ENCODE measurements at regions not wholly inside any gene's neighbourhood (a gene's known extent, or its start where the extent isn't known, plus 50 kb on each side); places are given as distances from the start of the nearest gene placed in this dataset.

DNA sequence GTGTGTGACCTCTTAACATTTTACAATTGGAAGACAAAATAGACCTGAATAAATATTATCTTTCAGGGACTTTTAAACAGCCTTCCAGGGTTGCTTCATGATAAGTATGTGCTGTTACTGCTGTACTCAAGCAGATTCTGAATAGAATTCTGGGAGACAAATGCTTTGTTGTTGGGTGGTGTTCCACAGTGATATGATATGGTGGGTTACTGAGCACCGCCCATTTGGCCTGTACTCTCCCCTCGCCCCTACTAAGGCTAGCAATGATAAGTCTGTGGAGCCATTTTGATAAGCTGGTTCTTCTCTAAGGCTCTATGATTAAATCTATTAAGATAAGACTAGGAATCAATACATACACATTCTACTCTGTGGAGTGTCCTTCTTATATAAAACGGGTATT, 89.8 kb upstream of the ITGA4 start:
- no peak for TF ChIP-seq RXRA (IDR thresholded peaks at IDR 0.05)
- no peak for TF ChIP-seq YY1 (IDR thresholded peaks at IDR 0.05)
- no peak for TF ChIP-seq TAF1 (conservative IDR thresholded peaks at IDR 0.05)
- TF ChIP-seq SP1 (IDR thresholded peaks at IDR 0.05), result no peak
- TF ChIP-seq FOXA1 (IDR thresholded peaks at IDR 0.05), result no peak
- TF ChIP-seq, protein P1, sequence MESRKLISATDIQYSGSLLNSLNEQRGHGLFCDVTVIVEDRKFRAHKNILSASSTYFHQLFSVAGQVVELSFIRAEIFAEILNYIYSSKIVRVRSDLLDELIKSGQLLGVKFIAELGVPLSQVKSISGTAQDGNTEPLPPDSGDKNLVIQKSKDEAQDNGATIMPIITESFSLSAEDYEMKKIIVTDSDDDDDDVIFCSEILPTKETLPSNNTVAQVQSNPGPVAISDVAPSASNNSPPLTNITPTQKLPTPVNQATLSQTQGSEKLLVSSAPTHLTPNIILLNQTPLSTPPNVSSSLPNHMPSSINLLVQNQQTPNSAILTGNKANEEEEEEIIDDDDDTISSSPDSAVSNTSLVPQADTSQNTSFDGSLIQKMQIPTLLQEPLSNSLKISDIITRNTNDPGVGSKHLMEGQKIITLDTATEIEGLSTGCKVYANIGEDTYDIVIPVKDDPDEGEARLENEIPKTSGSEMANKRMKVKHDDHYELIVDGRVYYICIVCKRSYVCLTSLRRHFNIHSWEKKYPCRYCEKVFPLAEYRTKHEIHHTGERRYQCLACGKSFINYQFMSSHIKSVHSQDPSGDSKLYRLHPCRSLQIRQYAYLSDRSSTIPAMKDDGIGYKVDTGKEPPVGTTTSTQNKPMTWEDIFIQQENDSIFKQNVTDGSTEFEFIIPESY (IDR thresholded peaks at IDR 0.05), result no peak
- TF ChIP-seq, protein P2, sequence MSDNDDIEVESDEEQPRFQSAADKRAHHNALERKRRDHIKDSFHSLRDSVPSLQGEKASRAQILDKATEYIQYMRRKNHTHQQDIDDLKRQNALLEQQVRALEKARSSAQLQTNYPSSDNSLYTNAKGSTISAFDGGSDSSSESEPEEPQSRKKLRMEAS (IDR thresholded peaks at IDR 0.05), result no peak
- TF ChIP-seq, protein P3, sequence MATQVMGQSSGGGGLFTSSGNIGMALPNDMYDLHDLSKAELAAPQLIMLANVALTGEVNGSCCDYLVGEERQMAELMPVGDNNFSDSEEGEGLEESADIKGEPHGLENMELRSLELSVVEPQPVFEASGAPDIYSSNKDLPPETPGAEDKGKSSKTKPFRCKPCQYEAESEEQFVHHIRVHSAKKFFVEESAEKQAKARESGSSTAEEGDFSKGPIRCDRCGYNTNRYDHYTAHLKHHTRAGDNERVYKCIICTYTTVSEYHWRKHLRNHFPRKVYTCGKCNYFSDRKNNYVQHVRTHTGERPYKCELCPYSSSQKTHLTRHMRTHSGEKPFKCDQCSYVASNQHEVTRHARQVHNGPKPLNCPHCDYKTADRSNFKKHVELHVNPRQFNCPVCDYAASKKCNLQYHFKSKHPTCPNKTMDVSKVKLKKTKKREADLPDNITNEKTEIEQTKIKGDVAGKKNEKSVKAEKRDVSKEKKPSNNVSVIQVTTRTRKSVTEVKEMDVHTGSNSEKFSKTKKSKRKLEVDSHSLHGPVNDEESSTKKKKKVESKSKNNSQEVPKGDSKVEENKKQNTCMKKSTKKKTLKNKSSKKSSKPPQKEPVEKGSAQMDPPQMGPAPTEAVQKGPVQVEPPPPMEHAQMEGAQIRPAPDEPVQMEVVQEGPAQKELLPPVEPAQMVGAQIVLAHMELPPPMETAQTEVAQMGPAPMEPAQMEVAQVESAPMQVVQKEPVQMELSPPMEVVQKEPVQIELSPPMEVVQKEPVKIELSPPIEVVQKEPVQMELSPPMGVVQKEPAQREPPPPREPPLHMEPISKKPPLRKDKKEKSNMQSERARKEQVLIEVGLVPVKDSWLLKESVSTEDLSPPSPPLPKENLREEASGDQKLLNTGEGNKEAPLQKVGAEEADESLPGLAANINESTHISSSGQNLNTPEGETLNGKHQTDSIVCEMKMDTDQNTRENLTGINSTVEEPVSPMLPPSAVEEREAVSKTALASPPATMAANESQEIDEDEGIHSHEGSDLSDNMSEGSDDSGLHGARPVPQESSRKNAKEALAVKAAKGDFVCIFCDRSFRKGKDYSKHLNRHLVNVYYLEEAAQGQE (IDR thresholded peaks at IDR 0.05), result no peak
- no peak for TF ChIP-seq EGR1 (IDR thresholded peaks at IDR 0.05; ENCODE audit: low read depth in 2 of 2)
- TF ChIP-seq RAD21 (IDR thresholded peaks at IDR 0.05), result no peak
- no peak for TF ChIP-seq GABPA (IDR thresholded peaks at IDR 0.05 in 1 of 2, conservative IDR thresholded peaks at IDR 0.05 in 1 of 2)
- no peak for TF ChIP-seq HNF4G (IDR thresholded peaks at IDR 0.05)
- TF ChIP-seq, protein P4, sequence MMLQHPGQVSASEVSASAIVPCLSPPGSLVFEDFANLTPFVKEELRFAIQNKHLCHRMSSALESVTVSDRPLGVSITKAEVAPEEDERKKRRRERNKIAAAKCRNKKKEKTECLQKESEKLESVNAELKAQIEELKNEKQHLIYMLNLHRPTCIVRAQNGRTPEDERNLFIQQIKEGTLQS (IDR thresholded peaks at IDR 0.05), result no peak
- no peak for TF ChIP-seq FOXA2 (IDR thresholded peaks at IDR 0.05)
- no peak for TF ChIP-seq HNF4A (conservative IDR thresholded peaks at IDR 0.05)
- TF ChIP-seq, protein P5, sequence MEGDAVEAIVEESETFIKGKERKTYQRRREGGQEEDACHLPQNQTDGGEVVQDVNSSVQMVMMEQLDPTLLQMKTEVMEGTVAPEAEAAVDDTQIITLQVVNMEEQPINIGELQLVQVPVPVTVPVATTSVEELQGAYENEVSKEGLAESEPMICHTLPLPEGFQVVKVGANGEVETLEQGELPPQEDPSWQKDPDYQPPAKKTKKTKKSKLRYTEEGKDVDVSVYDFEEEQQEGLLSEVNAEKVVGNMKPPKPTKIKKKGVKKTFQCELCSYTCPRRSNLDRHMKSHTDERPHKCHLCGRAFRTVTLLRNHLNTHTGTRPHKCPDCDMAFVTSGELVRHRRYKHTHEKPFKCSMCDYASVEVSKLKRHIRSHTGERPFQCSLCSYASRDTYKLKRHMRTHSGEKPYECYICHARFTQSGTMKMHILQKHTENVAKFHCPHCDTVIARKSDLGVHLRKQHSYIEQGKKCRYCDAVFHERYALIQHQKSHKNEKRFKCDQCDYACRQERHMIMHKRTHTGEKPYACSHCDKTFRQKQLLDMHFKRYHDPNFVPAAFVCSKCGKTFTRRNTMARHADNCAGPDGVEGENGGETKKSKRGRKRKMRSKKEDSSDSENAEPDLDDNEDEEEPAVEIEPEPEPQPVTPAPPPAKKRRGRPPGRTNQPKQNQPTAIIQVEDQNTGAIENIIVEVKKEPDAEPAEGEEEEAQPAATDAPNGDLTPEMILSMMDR (IDR thresholded peaks at IDR 0.05; ENCODE audit: low read depth, low read length, missing input control), result no peak
- TF ChIP-seq JUND (IDR thresholded peaks at IDR 0.05), result no peak
- no peak for TF ChIP-seq NR2F2 (IDR thresholded peaks at IDR 0.05)
- no peak overlapping the region for H3K27ac ChIP-seq (ENCODE audit: low read depth in 1 of 2, low read length in 2 of 2)
- no peaks in the 10 kb centered on the region for H3K36me3 ChIP-seq (ENCODE audit: control insufficient read depth in 4 of 4, insufficient read depth in 3 of 4, low read depth in 1 of 4, low read length in 3 of 4)
- no peak overlapping the region for H3K4me3 ChIP-seq (ENCODE audit: low read depth in 1 of 3, low read length in 3 of 3)
- no peaks in the 10 kb centered on the region for H3K9me3 ChIP-seq (ENCODE audit: control insufficient read depth in 4 of 4, low read length in 3 of 4)
- DNase-seq (ENCODE audit: low spot score), result no peak
- no peak overlapping the region for H3K9ac ChIP-seq (ENCODE audit: low read depth in 1 of 2, low read length in 2 of 2)
- whole genome bisulfite sequencing, result 68% methylated on average over 3 of the region's 3 CpGs
- H3K4me1 ChIP-seq (ENCODE audit: control insufficient read depth in 4 of 4, insufficient read depth in 4 of 4, low read length in 3 of 4), result no peaks in the 10 kb centered on the region
- H3K27me3 ChIP-seq (ENCODE audit: control insufficient read depth in 4 of 4, insufficient read depth in 4 of 4, low read length in 3 of 4), result no peaks in the 10 kb centered on the region
